ACHN (cell line): ENCODE measurements at regions not wholly inside any gene's neighbourhood (a gene's known extent, or its start where the extent isn't known, plus 50 kb on each side); places are given as distances from the start of the nearest gene placed in this dataset.
"Not testable (repeated sequence)": the region's sequence is repeated elsewhere in the genome, so short reads cannot be mapped to it uniquely, and the experiment has no call there.

ENCODE experiments used
- DNase-seq: peaks from one replicate; pipeline ENCODE4 v3.0.0-alpha.2; 2015
- in situ Hi-C: cut with HindIII; loops from 2 replicates; pipeline ENCODE4 v1.10.0; 2017; ENCODE audit warnings: low sequenced_read_pairs, low pct_ligation_motif_present, low pct_unique_long_range_greater_than_20kb

GRCh38 chr6:11902527-11902926, 109.6 kb upstream of the HIVEP1 start:
- in situ Hi-C loops: no loop called here
- no peak for DNase-seq

- in situ Hi-C loops: no loop called here
- no peak for DNase-seq
Observed at GRCh38 chr6:11900662-11901598, 111.2 kb upstream of the HIVEP1 start.

GRCh38 chr6:11899645-11900044, 112.5 kb upstream of the HIVEP1 start:
- in situ Hi-C loops: no loop called here
- no peak for DNase-seq

- no peak for DNase-seq
- in situ Hi-C loops: no loop called here
Observed at GRCh38 chr6:11894212-11894611, 115.6 kb upstream of the ADTRP start.

- in situ Hi-C loops: no loop called here
- DNase-seq: no peak
Observed at GRCh38 chr6:11891547-11891946, 112.9 kb upstream of the ADTRP start.

- no peak for DNase-seq
- in situ Hi-C loops: no loop called here
Observed at GRCh38 chr6:11890849-11891248, 112.2 kb upstream of the ADTRP start.

GRCh38 chr6:11890209-11890608, 111.6 kb upstream of the ADTRP start:
- in situ Hi-C loops: no loop called here
- DNase-seq: no peak

GRCh38 chr6:11889572-11889971, 111.0 kb upstream of the ADTRP start:
- no peak for DNase-seq
- in situ Hi-C loops: no loop called here

- DNase-seq: no peak
Observed at GRCh38 chr6:11888727-11889126, 110.1 kb upstream of the ADTRP start.

GRCh38 chr6:11885159-11885558, 106.6 kb upstream of the ADTRP start:
- in situ Hi-C loops: no loop called here
- no peak for DNase-seq

More at GRCh38 chr6:11888727-11889126, 110.1 kb upstream of the ADTRP start:
- in situ Hi-C loops: no loop called here

- DNase-seq, in situ Hi-C loops: not testable (repeated sequence)
Observed at GRCh38 chr6:11883471-11883870, 104.9 kb upstream of the ADTRP start.

GRCh38 chr6:11880156-11880555, 101.6 kb upstream of the ADTRP start:
- in situ Hi-C loops, DNase-seq: not testable (repeated sequence)

GRCh38 chr6:11878735-11879134, 100.1 kb upstream of the ADTRP start:
- no peak for DNase-seq
- in situ Hi-C loops: no loop called here

GRCh38 chr6:11878029-11878428, 99.4 kb upstream of the ADTRP start:
- DNase-seq: no peak
- in situ Hi-C loops: no loop called here

GRCh38 chr6:11876934-11877433, 98.4 kb upstream of the ADTRP start:
- DNase-seq: no peak
- in situ Hi-C loops: no loop called here

GRCh38 chr6:11875325-11876109, 96.9 kb upstream of the ADTRP start:
- in situ Hi-C loops: no loop called here
- no peak for DNase-seq

- in situ Hi-C loops: no loop called here
- DNase-seq: no peak
Observed at GRCh38 chr6:11869672-11870340, 91.2 kb upstream of the ADTRP start.

GRCh38 chr6:11868392-11868791, 89.8 kb upstream of the ADTRP start:
- in situ Hi-C loops: no loop called here
- no peak for DNase-seq
